Mucosa of descending colon (tissue), 3 donors: ENCODE measurements at regions not wholly inside any gene's neighbourhood (a gene's known extent, or its start where the extent isn't known, plus 50 kb on each side); places are given as distances from the start of the nearest gene placed in this dataset.

ENCODE experiments used
- ATAC-seq: fragments of 200-7000 bp; cut with Tn5 transposase; one replicate; pipeline ENCODE4 v1.9.1; 2020; ENCODE audit warnings: mild to moderate bottlenecking, moderate library complexity
- DNase-seq, 3 donors: peaks; one replicate each; pipeline ENCODE4 v3.0.0-alpha.2; 2020
- H3K36me3 ChIP-seq: fragments of 200-600 bp; one replicate; pipeline ENCODE4 v1.8.0; 2021; ENCODE audit warnings: low read depth, mild to moderate bottlenecking
- H3K4me1 ChIP-seq: fragments of 200-600 bp; one replicate; pipeline ENCODE4 v1.8.0; 2021; ENCODE audit warnings: low read depth, mild to moderate bottlenecking
- H3K4me3 ChIP-seq: fragments of 200-600 bp; one replicate; pipeline ENCODE4 v1.8.0; 2021; ENCODE audit warnings: mild to moderate bottlenecking
- H3K9me3 ChIP-seq: fragments of 200-600 bp; one replicate; pipeline ENCODE4 v1.8.0; 2021; ENCODE audit warnings: mild to moderate bottlenecking
- intact Hi-C, 2 donors: fragments of 100-400 bp; cut with DNase I in 1 of 2; cut with micrococcal nuclease in 1 of 2; formaldehyde crosslinking; loops; one replicate each; pipeline versions ENCODE4 v1.11.0 to v1.11.1; 2022; cut with DNase I, micrococcal nuclease
- TF ChIP-seq, protein P1 (sequence below): fragments of 200-600 bp; IDR thresholded peaks from one replicate; pipeline ENCODE4 v1.8.0; 2022; ENCODE audit warnings: antibody characterized with exemption, mild to moderate bottlenecking
- donor health status: DM: no; HTN: no; CAD: no; lungs with moderate emphysema.
- donor health status: DM: no; HTN: no; CAD: no.
- donor health status: DM: no; HTN: yes; CAD: no.

DNA sequence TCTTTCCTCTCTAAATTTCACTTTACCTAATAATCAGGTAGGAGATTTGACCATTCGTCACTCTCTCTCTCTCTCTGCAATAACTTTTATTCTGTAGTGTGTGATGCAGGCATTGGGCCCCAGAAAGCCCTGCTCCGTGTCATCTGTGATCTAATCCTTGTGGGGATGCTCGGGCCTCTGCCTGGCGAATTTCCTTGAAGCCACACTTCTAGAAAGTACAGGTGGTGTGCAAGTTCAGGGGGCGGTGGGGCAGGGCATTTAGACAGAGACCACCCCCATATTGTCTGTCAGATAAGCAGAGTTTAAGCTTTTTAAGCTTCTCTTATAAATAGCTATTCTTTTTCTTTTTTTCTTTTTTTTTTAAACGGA lies 53.4 kb upstream of the GPR12 start:
- no peak for ATAC-seq
- Histone ChIP-seq H3K36me3 (no peaks in the 10 kb centered on the region), H3K4me1 (no peaks in the 10 kb centered on the region), H3K9me3 (no peaks in the 10 kb centered on the region), H3K4me3 (no peak overlapping the region)
- no peak for DNase-seq
- TF ChIP-seq, protein P1, sequence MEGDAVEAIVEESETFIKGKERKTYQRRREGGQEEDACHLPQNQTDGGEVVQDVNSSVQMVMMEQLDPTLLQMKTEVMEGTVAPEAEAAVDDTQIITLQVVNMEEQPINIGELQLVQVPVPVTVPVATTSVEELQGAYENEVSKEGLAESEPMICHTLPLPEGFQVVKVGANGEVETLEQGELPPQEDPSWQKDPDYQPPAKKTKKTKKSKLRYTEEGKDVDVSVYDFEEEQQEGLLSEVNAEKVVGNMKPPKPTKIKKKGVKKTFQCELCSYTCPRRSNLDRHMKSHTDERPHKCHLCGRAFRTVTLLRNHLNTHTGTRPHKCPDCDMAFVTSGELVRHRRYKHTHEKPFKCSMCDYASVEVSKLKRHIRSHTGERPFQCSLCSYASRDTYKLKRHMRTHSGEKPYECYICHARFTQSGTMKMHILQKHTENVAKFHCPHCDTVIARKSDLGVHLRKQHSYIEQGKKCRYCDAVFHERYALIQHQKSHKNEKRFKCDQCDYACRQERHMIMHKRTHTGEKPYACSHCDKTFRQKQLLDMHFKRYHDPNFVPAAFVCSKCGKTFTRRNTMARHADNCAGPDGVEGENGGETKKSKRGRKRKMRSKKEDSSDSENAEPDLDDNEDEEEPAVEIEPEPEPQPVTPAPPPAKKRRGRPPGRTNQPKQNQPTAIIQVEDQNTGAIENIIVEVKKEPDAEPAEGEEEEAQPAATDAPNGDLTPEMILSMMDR = no peak
- intact Hi-C loops = no loop called here

DNA sequence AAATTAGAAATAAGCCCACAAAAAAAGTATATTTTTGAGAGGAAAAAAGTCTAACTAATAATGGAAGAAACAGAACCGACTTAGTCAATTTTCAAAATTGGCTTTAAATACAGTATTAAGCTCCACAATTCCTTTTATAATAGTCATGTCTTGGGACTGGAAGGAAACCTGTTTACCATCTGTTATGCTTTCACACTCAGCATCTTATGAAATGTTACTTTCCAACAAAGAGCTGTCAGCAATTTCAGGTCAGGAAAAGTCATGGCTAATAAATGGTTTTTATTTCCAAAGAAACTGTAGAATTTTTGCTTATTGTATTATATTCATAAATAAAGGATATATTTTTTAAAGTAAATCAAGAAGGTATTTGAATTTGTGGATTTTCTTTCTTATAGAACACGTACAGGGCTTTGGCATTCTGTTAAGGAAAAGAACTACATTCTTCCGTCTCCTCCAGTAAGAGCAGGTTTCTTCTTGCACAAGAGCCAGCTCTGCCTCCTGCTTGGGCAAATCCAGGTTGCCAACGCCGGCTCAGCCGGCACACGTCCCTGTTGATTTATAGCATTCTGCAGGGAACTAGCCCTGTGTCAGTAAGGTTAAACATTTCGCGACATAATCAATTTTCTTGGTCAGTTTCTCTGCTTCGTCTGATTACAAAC lies 52.9 kb upstream of the GPR12 start:
- Histone ChIP-seq H3K4me3 (no peak overlapping the region), H3K36me3 (no peaks in the 10 kb centered on the region), H3K9me3 (no peaks in the 10 kb centered on the region), H3K4me1 (no peaks in the 10 kb centered on the region)
- DNase-seq = no peak
- ATAC-seq = no peak
- intact Hi-C loops = no loop called here
- TF ChIP-seq, protein P1 = no peak

DNA sequence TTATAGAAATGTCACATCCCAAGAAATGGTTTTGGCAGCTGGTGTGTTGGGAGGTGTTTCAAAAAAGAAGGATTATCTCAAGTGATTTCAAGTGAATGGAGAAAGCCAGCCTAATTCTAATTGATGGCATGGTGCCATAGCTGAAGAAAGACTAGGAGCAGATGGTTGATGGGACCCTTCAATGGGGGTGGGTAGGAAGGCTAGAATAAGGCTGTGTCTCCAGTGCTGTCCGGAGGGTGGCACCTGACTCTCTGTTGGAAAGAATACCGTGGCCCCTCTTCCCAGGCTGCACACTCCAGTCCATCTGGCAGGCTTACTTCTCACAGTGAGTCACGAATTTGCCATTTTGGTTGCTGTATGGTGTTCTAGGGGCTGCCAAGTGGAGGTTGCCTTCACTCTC lies 51.0 kb upstream of the GPR12 start:
- TF ChIP-seq, protein P1 = no peak
- DNase-seq (no peak), ATAC-seq (no peak)
- H3K9me3 ChIP-seq = no peaks in the 10 kb centered on the region
- no peaks in the 10 kb centered on the region for H3K4me1 ChIP-seq
- no peaks in the 10 kb centered on the region for H3K36me3 ChIP-seq
- H3K4me3 ChIP-seq = no peak overlapping the region
- intact Hi-C loops = no loop called here
